C4-2B (cell line): ENCODE measurements at regions not wholly inside any gene's neighbourhood (a gene's known extent, or its start where the extent isn't known, plus 50 kb on each side); places are given as distances from the start of the nearest gene placed in this dataset.

Experiments used
- H3K27ac ChIP-seq: fragments of 450-650 bp; 2 replicates; pipeline ENCODE4 v1.5.1; 2017
- CTCF ChIP-seq: fragments of 450-650 bp; conservative IDR thresholded peaks from 2 replicates; pipeline ENCODE4 v1.5.1; 2017; ENCODE audit warnings: mild to moderate bottlenecking
- ZFX ChIP-seq: fragments of 450-650 bp; IDR thresholded peaks from 2 replicates; pipeline ENCODE4 v1.6.1; 2017

- TF ChIP-seq ZFX (no peak), CTCF (no peak)
- no peak overlapping the region for H3K27ac ChIP-seq
Measured at GRCh38 chr11:116217441-116217840, 555.3 kb downstream of the BUD13 start.

GRCh38 chr11:116217006-116217405, 555.8 kb downstream of the BUD13 start:
- TF ChIP-seq ZFX (no peak), CTCF (peak; percentile 71)
- H3K27ac ChIP-seq = no peak overlapping the region

- H3K27ac ChIP-seq = no peak overlapping the region
- TF ChIP-seq ZFX (no peak), CTCF (no peak; the same call in none of the 2 replicates)
Measured at GRCh38 chr11:116215471-116216113, 557.2 kb downstream of the BUD13 start.

GRCh38 chr11:116211147-116211546, 561.6 kb downstream of the BUD13 start:
- TF ChIP-seq ZFX (no peak), CTCF (no peak)
- H3K27ac ChIP-seq = no peak overlapping the region

- no peak overlapping the region for H3K27ac ChIP-seq
- TF ChIP-seq ZFX (no peak), CTCF (no peak)
Measured at GRCh38 chr11:116210663-116211062, 562.1 kb downstream of the BUD13 start.

GRCh38 chr11:116209255-116209654, 563.5 kb downstream of the BUD13 start:
- no peak overlapping the region for H3K27ac ChIP-seq

More at GRCh38 chr11:116209255-116209654, 563.5 kb downstream of the BUD13 start:
- TF ChIP-seq CTCF (no peak), ZFX (no peak)
